ENCODE measurements at regions not wholly inside any gene's neighbourhood (a gene's known extent, or its start where the extent isn't known, plus 50 kb on each side); places are given as distances from the start of the nearest gene placed in this dataset.

DNA sequence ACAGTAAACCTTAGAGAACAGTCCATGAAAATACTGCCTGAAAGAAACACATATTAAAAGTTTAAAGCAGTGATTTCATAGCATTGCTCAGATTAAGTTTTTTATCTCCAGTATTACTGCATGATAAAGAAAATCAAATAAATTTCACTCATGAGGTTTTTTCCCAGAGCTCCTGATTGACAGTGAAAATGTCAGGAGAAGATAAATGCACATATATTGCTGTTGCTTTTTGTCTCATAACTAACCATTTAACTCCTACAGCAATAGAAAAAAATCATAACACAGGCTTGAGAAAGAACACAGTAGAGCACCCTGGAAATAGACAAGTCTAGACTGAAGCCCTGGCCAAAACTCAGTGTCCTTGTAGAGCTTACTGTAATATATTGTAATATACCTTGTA lies 391.0 kb downstream of the TMX3 start:
- no peak for DNase-seq (ENCODE audit: low read depth in 1 of 2, low spot score in 1 of 2)
- in situ Hi-C loops (cut with HindIII; ENCODE audit: low pct_unique_long_range_greater_than_20kb, low sequenced_read_pairs) = no loop called here
- no peak for TF ChIP-seq JUND (IDR thresholded peaks at IDR 0.05; ENCODE audit: low read depth)

DNA sequence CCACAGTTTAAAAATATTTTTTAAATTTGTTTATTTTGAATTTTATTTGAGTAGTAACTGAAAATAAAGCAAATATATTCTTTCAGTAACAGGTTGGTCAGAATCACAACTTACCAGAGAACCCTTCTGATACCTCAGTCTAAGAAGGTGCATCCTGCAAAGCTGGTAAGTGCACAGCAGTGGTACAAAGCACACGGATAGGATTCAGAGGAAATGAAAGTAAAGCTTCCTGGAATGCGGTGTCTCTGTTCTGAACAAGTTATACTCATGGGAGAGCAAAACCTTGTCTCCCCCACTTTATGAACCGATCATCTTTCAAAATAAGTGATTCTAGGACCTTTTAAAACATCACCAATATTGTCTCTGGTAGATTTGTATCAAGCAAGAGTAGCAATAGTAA lies 398.3 kb downstream of the TMX3 start:
- DNase-seq (ENCODE audit: low read depth in 1 of 2, low spot score in 1 of 2) = peak in 1 of 2 experiments; percentile 19
- no peak for TF ChIP-seq JUND (IDR thresholded peaks at IDR 0.05; ENCODE audit: low read depth)
- in situ Hi-C loops (cut with HindIII; ENCODE audit: low pct_unique_long_range_greater_than_20kb, low sequenced_read_pairs) = no loop called here

DNA sequence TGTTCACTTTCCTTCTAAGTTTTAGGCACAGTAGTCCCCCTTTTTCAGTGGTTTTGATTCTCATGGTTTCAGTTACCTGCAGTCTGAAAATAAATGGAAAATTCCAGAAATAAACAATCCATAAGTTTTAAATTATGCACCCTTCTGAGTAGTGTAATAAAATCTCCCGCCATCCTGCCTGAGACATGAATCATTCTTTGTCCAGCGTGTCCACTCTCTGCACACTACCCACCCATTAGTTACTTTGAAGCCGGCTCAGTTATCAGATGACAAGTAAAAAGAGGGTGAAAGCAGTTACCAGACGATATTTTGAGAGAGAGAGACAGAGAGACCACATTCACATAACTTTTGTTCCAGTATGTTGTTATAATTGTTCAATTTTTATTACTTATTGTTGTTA lies 400.5 kb downstream of the TMX3 start:
- no peak for DNase-seq (ENCODE audit: low read depth in 1 of 2, low spot score in 1 of 2)
- TF ChIP-seq JUND (IDR thresholded peaks at IDR 0.05; ENCODE audit: low read depth) = no peak
- in situ Hi-C loops (cut with HindIII; ENCODE audit: low pct_unique_long_range_greater_than_20kb, low sequenced_read_pairs) = no loop called here

DNA sequence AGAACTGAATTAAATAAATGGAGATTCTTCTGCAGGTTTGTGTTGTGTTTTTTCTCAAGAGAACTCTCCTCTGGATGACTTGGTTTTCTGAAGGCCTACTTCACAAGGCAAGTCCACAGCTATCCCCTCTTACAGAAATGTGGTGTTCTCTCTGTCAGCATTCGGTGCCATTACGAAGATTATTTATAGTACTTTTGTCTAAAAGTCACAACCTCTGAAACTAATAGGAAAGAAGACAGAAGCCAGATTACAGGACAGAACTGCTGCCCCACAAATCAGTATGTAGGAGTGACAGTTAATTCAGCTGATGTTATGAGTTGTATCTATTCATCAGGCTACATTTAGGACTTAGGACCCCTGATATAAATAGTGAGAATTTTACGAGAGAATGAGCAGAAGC lies 413.5 kb downstream of the TMX3 start:
- in situ Hi-C loops (cut with HindIII; ENCODE audit: low pct_unique_long_range_greater_than_20kb, low sequenced_read_pairs) = no loop called here
- TF ChIP-seq JUND (IDR thresholded peaks at IDR 0.05; ENCODE audit: low read depth) = no peak
- DNase-seq (ENCODE audit: low read depth in 1 of 2, low spot score in 1 of 2) = no peak

DNA sequence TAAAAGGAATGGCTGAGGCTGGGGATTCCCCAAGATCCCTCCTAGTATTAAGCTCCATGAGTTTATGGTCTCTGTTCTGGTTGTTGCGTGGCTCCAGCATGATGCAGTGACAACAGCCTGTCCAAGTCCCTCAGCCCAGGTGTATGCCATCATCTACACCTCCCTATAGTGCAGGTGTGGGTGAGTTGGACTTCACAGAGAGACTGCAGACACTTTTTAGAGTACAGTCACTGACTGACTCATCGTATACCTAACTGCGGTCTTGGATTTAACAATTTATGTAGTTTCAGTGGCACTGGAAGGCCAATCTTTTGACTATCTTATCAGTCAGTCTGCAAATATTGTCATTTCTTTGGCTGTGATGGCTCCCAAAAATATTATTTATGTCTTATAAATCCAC lies 415.0 kb downstream of the TMX3 start:
- in situ Hi-C loops (cut with HindIII; ENCODE audit: low pct_unique_long_range_greater_than_20kb, low sequenced_read_pairs) = no loop called here
- no peak for TF ChIP-seq JUND (IDR thresholded peaks at IDR 0.05; ENCODE audit: low read depth)
- DNase-seq (ENCODE audit: low read depth in 1 of 2, low spot score in 1 of 2) = no peak

DNA sequence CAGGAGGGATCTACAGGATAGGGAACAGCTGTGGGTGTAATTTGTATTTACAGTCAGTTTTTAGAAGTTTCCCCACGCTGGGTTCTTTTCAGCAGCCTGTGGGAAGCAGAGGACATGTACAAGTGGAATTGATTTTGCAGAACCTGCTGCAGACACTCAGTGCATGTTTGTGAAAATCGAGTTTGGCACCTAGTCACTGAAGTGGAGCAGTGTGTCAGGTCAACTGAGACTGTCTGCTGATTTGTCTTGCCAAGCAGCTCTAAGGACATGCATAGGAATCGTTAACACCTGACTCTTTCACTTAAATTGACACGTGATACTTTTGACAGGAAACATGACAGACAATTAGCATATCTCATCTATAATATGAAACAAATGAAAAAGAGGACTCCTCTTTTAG lies 416.6 kb downstream of the TMX3 start:
- in situ Hi-C loops (cut with HindIII; ENCODE audit: low pct_unique_long_range_greater_than_20kb, low sequenced_read_pairs) = no loop called here
- no peak for TF ChIP-seq JUND (IDR thresholded peaks at IDR 0.05; ENCODE audit: low read depth)
- no peak for DNase-seq (ENCODE audit: low read depth in 1 of 2, low spot score in 1 of 2)

DNA sequence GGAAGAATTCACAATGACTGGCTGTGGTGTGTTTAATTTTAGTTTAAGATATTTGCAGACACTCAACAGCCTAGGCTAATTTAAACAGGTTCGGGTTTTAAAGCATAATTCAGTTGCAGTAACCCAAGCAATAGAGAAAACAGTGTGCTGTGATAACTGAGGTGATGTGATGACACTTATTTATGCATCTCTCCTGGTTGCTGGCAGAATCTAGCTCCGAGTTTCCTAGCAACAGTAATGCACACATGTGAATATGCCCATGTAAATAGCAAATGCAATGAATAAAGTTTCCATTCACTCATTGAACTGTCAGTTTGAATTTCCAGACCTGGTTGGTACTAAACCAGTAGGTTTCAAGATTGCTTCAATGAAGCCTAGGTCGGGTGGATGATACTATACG lies 426.5 kb downstream of the TMX3 start:
- in situ Hi-C loops (cut with HindIII; ENCODE audit: low pct_unique_long_range_greater_than_20kb, low sequenced_read_pairs) = no loop called here
- DNase-seq (ENCODE audit: low read depth in 1 of 2, low spot score in 1 of 2) = no peak
- TF ChIP-seq JUND (IDR thresholded peaks at IDR 0.05; ENCODE audit: low read depth) = no peak

DNA sequence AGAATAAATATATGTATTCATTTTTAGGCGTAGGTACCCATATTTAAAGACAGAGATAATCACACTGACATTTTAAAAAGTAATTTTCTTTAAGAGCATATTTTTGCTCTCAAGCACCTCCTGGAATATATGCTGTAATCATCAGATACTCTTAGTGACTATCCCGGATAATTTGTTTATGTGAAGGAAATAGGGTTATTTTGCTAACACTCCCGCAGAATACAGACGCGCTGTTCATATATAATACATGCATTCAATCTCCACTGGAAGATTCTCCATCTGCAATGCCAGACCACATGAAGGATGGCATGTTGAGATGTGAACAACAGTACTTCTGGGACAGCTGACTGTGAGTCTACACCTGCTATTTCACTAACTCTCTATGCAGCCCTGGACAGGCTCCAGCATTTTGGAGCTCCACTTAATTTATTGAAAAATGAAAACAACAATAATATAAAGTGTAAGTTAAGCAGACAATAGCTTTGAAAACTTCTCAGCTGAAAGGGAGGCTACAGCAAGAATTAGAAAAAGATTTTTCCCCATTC lies 430.6 kb downstream of the TMX3 start:
- TF ChIP-seq JUND (IDR thresholded peaks at IDR 0.05; ENCODE audit: low read depth) = no peak
- in situ Hi-C loops (cut with HindIII; ENCODE audit: low pct_unique_long_range_greater_than_20kb, low sequenced_read_pairs) = no loop called here
- no peak for DNase-seq (ENCODE audit: low read depth in 1 of 2, low spot score in 1 of 2)

DNA sequence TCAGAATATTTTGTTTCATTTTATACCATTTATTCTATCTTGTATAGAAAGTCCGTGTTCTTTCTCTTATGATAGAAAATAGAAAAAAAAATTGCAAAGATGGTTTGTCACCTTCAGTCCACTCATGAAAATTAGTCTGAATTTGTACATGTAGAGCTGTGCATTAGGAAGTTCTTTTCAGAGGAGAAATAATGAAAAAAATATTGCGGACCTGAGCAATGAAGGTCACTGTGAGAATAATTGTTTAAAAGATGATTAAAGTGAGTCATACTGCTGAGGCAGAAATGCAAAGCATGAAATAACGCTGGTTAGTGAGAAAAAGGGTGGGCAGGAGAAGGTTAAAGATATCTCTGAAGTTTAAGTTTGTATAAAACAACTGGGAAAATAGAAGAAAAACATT lies 431.1 kb downstream of the TMX3 start:
- DNase-seq (ENCODE audit: low read depth in 1 of 2, low spot score in 1 of 2) = no peak
- no peak for TF ChIP-seq JUND (IDR thresholded peaks at IDR 0.05; ENCODE audit: low read depth)
- in situ Hi-C loops (cut with HindIII; ENCODE audit: low pct_unique_long_range_greater_than_20kb, low sequenced_read_pairs) = no loop called here

DNA sequence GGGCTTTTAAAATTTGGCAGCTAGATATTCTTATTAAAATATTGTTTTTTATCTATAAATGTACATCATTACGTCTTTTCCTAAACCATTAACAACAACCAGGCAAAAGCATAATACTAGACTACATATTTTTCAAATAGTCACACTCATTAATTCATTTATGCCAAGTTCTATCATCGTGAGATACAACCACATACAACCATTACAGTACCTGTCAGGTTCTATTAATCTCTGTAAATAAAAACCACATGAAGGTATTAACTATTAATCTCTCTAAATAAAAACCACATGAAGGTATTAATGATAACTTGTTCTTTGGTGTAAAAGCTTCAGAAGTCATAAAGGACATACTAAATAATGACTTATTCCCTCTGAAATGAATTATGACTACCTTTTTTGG lies 432.7 kb downstream of the TMX3 start:
- no peak for DNase-seq (ENCODE audit: low read depth in 1 of 2, low spot score in 1 of 2)
- no peak for TF ChIP-seq JUND (IDR thresholded peaks at IDR 0.05; ENCODE audit: low read depth)
- in situ Hi-C loops (cut with HindIII; ENCODE audit: low pct_unique_long_range_greater_than_20kb, low sequenced_read_pairs) = no loop called here

DNA sequence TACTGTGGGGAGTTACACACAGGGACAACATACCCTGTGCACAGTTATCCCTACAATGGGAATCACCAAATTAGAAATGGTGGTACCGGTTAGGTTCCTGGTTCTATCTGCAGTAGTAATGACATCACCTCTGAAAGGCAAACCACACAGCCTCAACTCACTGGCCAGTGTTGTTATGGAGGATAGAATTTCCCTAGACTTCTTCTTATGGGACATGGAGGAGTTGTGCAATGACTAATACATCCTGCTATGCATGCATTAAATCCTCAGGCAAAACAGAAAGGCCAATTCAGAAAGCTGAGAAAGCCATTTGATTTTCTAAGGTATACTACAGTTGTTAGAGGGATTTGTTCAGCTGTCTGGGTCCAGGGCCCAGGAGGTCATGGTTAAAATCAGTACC lies 439.3 kb downstream of the TMX3 start:
- TF ChIP-seq JUND (IDR thresholded peaks at IDR 0.05; ENCODE audit: low read depth) = no peak
- no peak for DNase-seq (ENCODE audit: low read depth in 1 of 2, low spot score in 1 of 2)
- in situ Hi-C loops (cut with HindIII; ENCODE audit: low pct_unique_long_range_greater_than_20kb, low sequenced_read_pairs) = no loop called here

DNA sequence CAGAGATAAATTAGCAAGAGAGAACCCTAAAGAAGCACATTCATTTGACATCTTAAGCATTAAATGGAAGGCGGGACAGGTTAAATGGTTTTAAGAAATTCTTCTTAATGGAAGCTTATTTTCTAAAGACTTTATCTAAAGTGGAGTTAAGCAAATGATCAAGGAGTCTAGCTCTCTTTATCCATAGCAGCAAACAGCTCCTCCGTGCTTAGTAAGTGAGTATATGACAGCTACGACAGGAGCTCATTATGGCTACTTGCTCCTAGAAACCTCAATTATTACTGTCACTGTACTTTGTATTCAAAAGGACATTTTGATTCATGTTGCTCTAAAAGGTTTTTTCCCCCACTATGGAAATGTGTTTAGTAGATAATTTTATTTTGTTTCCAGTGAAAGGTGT lies 444.9 kb downstream of the TMX3 start:
- in situ Hi-C loops (cut with HindIII; ENCODE audit: low pct_unique_long_range_greater_than_20kb, low sequenced_read_pairs) = no loop called here
- no peak for TF ChIP-seq JUND (IDR thresholded peaks at IDR 0.05; ENCODE audit: low read depth)
- no peak for DNase-seq (ENCODE audit: low read depth in 1 of 2, low spot score in 1 of 2)

DNA sequence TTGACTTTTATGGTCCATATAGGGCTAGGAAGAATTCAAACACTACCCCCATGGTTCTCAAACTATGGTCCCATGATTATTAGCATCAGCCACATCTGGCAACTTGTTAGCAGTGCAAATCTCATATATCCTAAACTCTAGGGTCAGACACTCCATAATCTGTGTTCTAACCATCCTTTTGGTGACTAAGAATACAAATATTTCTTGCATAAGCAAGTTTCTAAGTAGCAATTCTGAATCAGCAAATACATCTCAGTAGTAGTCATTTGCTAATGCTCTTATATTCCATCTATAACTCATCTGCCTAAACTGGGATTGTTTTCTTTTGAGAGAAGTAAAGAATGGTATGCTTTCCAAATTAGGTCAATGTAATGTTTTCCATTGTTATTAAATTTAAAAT lies 447.3 kb downstream of the TMX3 start:
- no peak for TF ChIP-seq JUND (IDR thresholded peaks at IDR 0.05; ENCODE audit: low read depth)
- no peak for DNase-seq (ENCODE audit: low read depth in 1 of 2, low spot score in 1 of 2)
- in situ Hi-C loops (cut with HindIII; ENCODE audit: low pct_unique_long_range_greater_than_20kb, low sequenced_read_pairs) = no loop called here

DNA sequence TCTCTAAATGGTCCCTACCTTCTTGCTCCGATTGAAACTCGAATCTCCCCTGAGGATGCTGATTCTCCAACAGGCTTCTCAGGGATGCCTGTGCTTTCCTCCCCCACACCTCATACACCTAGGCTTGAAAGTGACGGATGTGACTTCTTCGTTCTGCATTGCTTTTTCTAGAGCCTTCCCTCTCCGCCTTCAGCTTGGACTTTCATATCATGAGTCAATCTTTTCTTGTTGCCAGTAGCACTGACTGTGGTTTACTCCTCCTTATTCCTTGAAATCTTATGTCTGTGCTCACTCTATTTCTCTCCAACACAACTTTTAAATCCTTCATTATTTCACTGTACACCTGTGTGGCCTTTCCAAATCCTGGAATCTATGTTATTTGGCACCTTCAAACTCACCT lies 451.4 kb downstream of the TMX3 start:
- TF ChIP-seq JUND (IDR thresholded peaks at IDR 0.05; ENCODE audit: low read depth) = no peak

More for the DNA sequence above, 451.4 kb downstream of the TMX3 start:
- no peak for DNase-seq (ENCODE audit: low read depth in 1 of 2, low spot score in 1 of 2)
- in situ Hi-C loops (cut with HindIII; ENCODE audit: low pct_unique_long_range_greater_than_20kb, low sequenced_read_pairs) = no loop called here
